GM12864 (cell line): ENCODE measurements at regions not wholly inside any gene's neighbourhood (a gene's known extent, or its start where the extent isn't known, plus 50 kb on each side); places are given as distances from the start of the nearest gene placed in this dataset.

ENCODE experiments used
- DNase-seq: peaks from one replicate; pipeline ENCODE4 v3.0.0-alpha.2; 2011; ENCODE audit warnings: low read depth
- H3K4me3 ChIP-seq: 2 replicates; pipeline ENCODE4 v1.5.1; 2011; ENCODE audit warnings: mild to moderate bottlenecking, low read depth, low read length, control low read depth
- TF ChIP-seq, protein P1 (sequence below): IDR thresholded peaks from 2 replicates; pipeline ENCODE4 v1.5.1; 2011; ENCODE audit warnings: low read depth, mild to moderate bottlenecking, moderate library complexity, low read length, control low read depth, inconsistent platforms; ENCODE audit errors: missing control alignments

- TF ChIP-seq, protein P1, sequence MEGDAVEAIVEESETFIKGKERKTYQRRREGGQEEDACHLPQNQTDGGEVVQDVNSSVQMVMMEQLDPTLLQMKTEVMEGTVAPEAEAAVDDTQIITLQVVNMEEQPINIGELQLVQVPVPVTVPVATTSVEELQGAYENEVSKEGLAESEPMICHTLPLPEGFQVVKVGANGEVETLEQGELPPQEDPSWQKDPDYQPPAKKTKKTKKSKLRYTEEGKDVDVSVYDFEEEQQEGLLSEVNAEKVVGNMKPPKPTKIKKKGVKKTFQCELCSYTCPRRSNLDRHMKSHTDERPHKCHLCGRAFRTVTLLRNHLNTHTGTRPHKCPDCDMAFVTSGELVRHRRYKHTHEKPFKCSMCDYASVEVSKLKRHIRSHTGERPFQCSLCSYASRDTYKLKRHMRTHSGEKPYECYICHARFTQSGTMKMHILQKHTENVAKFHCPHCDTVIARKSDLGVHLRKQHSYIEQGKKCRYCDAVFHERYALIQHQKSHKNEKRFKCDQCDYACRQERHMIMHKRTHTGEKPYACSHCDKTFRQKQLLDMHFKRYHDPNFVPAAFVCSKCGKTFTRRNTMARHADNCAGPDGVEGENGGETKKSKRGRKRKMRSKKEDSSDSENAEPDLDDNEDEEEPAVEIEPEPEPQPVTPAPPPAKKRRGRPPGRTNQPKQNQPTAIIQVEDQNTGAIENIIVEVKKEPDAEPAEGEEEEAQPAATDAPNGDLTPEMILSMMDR: no peak
- DNase-seq: no peak
- no peak overlapping the region for H3K4me3 ChIP-seq
Observed at GRCh38 chr4:181046809-181047208, 1196.4 kb upstream of the TENM3 start.

- TF ChIP-seq, protein P1: no peak
- no peak overlapping the region for H3K4me3 ChIP-seq
- no peak for DNase-seq
Observed at GRCh38 chr4:181051931-181052330, 1191.3 kb upstream of the TENM3 start.

- no peak overlapping the region for H3K4me3 ChIP-seq
- DNase-seq: no peak
- TF ChIP-seq, protein P1: no peak
Observed at GRCh38 chr4:181061787-181062186, 1181.4 kb upstream of the TENM3 start.

- TF ChIP-seq, protein P1: no peak
- no peak overlapping the region for H3K4me3 ChIP-seq
- DNase-seq: no peak
Observed at GRCh38 chr4:181063212-181063611, 1180.0 kb upstream of the TENM3 start.

GRCh38 chr4:181077341-181077740 is 1165.9 kb upstream of the TENM3 start:
- no peak overlapping the region for H3K4me3 ChIP-seq
- no peak for DNase-seq

DNA sequence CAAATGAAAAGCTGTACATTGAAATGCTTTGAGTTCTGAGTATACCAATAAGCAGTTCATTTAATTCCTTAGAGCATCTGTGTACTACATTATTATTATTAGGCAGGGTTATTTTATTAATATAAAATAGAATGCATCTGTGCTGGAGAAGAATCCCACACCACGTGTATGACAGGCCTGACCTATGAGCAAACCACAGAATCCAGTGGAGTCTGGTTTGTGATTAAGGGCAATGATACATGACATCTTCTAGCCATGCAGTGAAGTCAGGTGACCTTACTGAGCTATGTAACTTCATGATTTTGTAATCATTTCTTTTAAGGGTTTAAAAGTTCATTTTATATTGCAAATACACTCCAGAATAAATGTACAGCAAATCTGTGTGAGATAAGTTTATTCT is 1165.0 kb upstream of the TENM3 start:
- H3K4me3 ChIP-seq: no peak overlapping the region
- TF ChIP-seq, protein P1: no peak
- DNase-seq: no peak

More at GRCh38 chr4:181077341-181077740, 1165.9 kb upstream of the TENM3 start:
- TF ChIP-seq, protein P1: no peak

DNA sequence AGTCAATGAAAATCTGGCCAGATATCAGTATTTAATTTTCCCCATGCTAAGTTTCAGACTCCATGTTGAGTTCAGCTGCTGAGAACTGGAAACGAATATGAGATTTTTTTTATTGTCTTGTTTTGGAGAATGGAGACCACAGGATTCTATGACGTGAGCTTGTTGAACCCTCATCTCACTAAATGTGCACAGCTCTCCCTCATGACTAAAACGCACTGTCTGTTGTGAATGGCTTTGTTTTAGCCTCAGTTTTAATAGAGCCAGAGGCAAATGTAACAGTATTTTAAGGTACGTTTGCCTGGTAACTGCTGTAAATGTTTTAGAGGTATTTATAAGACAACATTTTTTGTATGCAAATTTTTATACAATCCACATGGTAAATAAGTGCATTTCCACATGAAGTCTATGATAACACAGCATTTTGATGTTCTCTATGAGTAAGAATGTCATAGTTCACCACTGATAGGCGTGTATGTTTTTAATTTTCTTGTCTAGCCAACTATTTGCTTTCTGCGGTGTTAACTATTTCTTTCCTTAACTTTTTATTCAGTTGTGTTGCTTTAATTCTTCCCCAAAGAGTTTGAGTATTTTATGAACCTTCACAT is 1159.3 kb upstream of the TENM3 start:
- TF ChIP-seq, protein P1: no peak
- no peak for DNase-seq
- H3K4me3 ChIP-seq: no peak overlapping the region
